ENCODE measurements at regions not wholly inside any gene's neighbourhood (a gene's known extent, or its start where the extent isn't known, plus 50 kb on each side); places are given as distances from the start of the nearest gene placed in this dataset.

- Histone ChIP-seq H2AFZ (ENCODE audit: control insufficient read depth, low read length) (no peak overlapping the region), H3K27ac (ENCODE audit: control insufficient read depth, insufficient read depth, low read length) (no peak overlapping the region), H3K4me1 (ENCODE audit: control insufficient read depth, extremely low read depth, insufficient read depth, low read length) (no peaks in the 10 kb centered on the region), H3K9ac (ENCODE audit: control insufficient read depth, extremely low read depth, insufficient read depth, low read length) (no peak overlapping the region), H3K4me3 (ENCODE audit: control insufficient read depth in 2 of 3, extremely low read depth in 1 of 3, insufficient read depth in 2 of 3, low read depth in 1 of 3, low read length in 3 of 3) (no peak overlapping the region), H3K9me1 (ENCODE audit: control insufficient read depth, extremely low read depth, insufficient read depth, low read length) (no peaks in the 10 kb centered on the region), H3K27me3 (ENCODE audit: control insufficient read depth, extremely low read depth, insufficient read depth, low read length) (no peaks in the 10 kb centered on the region), H4K20me1 (ENCODE audit: control insufficient read depth, extremely low read depth, insufficient read depth, low read length) (no peaks in the 10 kb centered on the region), H3K4me2 (ENCODE audit: control insufficient read depth, extremely low read depth, insufficient read depth, low read depth, low read length) (no peak overlapping the region), H3K9me3 (ENCODE audit: control insufficient read depth, low read depth, low read length) (no peaks in the 10 kb centered on the region), H3K79me2 (ENCODE audit: control insufficient read depth, insufficient read depth, low read length) (no peaks in the 10 kb centered on the region), H3K36me3 (ENCODE audit: control insufficient read depth in 2 of 2, extremely low read depth in 1 of 2, insufficient read depth in 2 of 2, low read length in 2 of 2) (no peaks in the 10 kb centered on the region)
- no peak for TF ChIP-seq EZH2 (IDR thresholded peaks at IDR 0.05; ENCODE audit: low read length)
- TF ChIP-seq, protein P1, sequence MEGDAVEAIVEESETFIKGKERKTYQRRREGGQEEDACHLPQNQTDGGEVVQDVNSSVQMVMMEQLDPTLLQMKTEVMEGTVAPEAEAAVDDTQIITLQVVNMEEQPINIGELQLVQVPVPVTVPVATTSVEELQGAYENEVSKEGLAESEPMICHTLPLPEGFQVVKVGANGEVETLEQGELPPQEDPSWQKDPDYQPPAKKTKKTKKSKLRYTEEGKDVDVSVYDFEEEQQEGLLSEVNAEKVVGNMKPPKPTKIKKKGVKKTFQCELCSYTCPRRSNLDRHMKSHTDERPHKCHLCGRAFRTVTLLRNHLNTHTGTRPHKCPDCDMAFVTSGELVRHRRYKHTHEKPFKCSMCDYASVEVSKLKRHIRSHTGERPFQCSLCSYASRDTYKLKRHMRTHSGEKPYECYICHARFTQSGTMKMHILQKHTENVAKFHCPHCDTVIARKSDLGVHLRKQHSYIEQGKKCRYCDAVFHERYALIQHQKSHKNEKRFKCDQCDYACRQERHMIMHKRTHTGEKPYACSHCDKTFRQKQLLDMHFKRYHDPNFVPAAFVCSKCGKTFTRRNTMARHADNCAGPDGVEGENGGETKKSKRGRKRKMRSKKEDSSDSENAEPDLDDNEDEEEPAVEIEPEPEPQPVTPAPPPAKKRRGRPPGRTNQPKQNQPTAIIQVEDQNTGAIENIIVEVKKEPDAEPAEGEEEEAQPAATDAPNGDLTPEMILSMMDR (optimal IDR thresholded peaks at IDR 0.05 in 1 of 3, IDR thresholded peaks at IDR 0.05 in 1 of 3, conservative IDR thresholded peaks at IDR 0.05 in 1 of 3; ENCODE audit: extremely low read depth in 1 of 3, insufficient read depth in 2 of 3, low read length in 3 of 3), result no peak
- FAIRE-seq (no peak), DNase-seq (ENCODE audit: low read depth, low spot score) (no peak)
- dilution Hi-C loops (cut with MboI; ENCODE audit: extremely low pct_ligation_motif_present, low sequenced_read_pairs), result no loop called here
Observed at GRCh38 chr12:42884116-42884515, 294.6 kb upstream of the PRICKLE1 start.

GRCh38 chr12:42873401-42873800, 283.9 kb upstream of the PRICKLE1 start:
- H2AFZ ChIP-seq (ENCODE audit: control insufficient read depth, low read length), result no peak overlapping the region
- dilution Hi-C loops (cut with MboI; ENCODE audit: extremely low pct_ligation_motif_present, low sequenced_read_pairs), result no loop called here
- DNase-seq (ENCODE audit: low read depth, low spot score) (no peak), FAIRE-seq (no peak)
- no peaks in the 10 kb centered on the region for H3K27me3 ChIP-seq (ENCODE audit: control insufficient read depth, extremely low read depth, insufficient read depth, low read length)
- TF ChIP-seq EZH2 (IDR thresholded peaks at IDR 0.05; ENCODE audit: low read length), result no peak
- TF ChIP-seq, protein P1 (optimal IDR thresholded peaks at IDR 0.05 in 1 of 3, IDR thresholded peaks at IDR 0.05 in 1 of 3, conservative IDR thresholded peaks at IDR 0.05 in 1 of 3; ENCODE audit: extremely low read depth in 1 of 3, insufficient read depth in 2 of 3, low read length in 3 of 3), result no peak
- H3K4me1 ChIP-seq (ENCODE audit: control insufficient read depth, extremely low read depth, insufficient read depth, low read length), result no peaks in the 10 kb centered on the region
- no peak overlapping the region for H3K27ac ChIP-seq (ENCODE audit: control insufficient read depth, insufficient read depth, low read length)
- H3K9ac ChIP-seq (ENCODE audit: control insufficient read depth, extremely low read depth, insufficient read depth, low read length), result no peak overlapping the region
- H3K9me1 ChIP-seq (ENCODE audit: control insufficient read depth, extremely low read depth, insufficient read depth, low read length), result no peaks in the 10 kb centered on the region
- H3K36me3 ChIP-seq (ENCODE audit: control insufficient read depth in 2 of 2, extremely low read depth in 1 of 2, insufficient read depth in 2 of 2, low read length in 2 of 2), result no peaks in the 10 kb centered on the region
- no peaks in the 10 kb centered on the region for H4K20me1 ChIP-seq (ENCODE audit: control insufficient read depth, extremely low read depth, insufficient read depth, low read length)
- no peaks in the 10 kb centered on the region for H3K79me2 ChIP-seq (ENCODE audit: control insufficient read depth, insufficient read depth, low read length)
- no peaks in the 10 kb centered on the region for H3K9me3 ChIP-seq (ENCODE audit: control insufficient read depth, low read depth, low read length)
- H3K4me3 ChIP-seq (ENCODE audit: control insufficient read depth in 2 of 3, extremely low read depth in 1 of 3, insufficient read depth in 2 of 3, low read depth in 1 of 3, low read length in 3 of 3), result no peak overlapping the region
- no peak overlapping the region for H3K4me2 ChIP-seq (ENCODE audit: control insufficient read depth, extremely low read depth, insufficient read depth, low read depth, low read length)

Measured in keratinocyte (primary cell).